ENCODE measurements at regions not wholly inside any gene's neighbourhood (a gene's known extent, or its start where the extent isn't known, plus 50 kb on each side); places are given as distances from the start of the nearest gene placed in this dataset.

DNA sequence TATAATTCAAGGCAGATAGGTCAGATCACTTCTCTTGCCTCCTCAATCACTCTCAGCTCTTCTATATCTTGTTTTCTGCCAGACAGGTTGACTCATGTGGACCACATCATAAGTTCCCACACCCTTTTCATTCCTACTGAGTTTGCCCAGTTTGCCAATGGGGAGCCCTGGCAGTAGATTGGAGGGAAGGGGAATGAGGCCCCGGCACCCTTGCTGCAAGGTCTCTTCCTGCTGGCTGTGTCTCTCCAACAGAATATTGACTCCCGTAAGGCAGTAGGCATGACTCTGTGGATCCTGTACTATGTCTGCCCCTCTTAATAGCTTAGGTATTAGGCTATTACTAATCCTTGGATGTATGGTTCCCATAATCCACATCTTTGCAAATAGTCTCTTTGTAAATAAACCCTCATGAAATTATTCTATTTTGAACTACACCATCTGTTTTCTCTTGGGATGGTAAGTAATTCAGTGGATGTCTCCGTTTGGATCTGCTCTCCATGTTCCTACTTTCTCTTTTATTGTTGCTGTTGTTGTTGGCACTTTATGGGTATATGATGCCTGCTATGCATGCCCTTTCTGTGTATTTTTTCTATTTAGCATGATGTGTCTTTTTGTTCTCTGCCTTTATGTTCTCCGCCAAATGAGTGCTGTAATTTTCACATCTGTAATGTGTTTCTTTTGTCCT, 65.5 kb upstream of the DCBLD2 start:
- no peaks in the 10 kb centered on the region for H3K36me3 Mint-ChIP-seq (ENCODE audit: insufficient read depth)
- H3K27ac Mint-ChIP-seq, result no peak overlapping the region
- no peaks in the 10 kb centered on the region for H3K4me1 Mint-ChIP-seq (ENCODE audit: low read depth)
- H3K4me3 Mint-ChIP-seq (ENCODE audit: low read depth), result no peak overlapping the region
- H3K9me3 Mint-ChIP-seq (ENCODE audit: low read depth), result no peaks in the 10 kb centered on the region
- no peak for DNase-seq (ENCODE audit: low spot score, unreplicated experiment)
- TF ChIP-seq, protein P1, sequence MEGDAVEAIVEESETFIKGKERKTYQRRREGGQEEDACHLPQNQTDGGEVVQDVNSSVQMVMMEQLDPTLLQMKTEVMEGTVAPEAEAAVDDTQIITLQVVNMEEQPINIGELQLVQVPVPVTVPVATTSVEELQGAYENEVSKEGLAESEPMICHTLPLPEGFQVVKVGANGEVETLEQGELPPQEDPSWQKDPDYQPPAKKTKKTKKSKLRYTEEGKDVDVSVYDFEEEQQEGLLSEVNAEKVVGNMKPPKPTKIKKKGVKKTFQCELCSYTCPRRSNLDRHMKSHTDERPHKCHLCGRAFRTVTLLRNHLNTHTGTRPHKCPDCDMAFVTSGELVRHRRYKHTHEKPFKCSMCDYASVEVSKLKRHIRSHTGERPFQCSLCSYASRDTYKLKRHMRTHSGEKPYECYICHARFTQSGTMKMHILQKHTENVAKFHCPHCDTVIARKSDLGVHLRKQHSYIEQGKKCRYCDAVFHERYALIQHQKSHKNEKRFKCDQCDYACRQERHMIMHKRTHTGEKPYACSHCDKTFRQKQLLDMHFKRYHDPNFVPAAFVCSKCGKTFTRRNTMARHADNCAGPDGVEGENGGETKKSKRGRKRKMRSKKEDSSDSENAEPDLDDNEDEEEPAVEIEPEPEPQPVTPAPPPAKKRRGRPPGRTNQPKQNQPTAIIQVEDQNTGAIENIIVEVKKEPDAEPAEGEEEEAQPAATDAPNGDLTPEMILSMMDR (IDR thresholded peaks at IDR 0.05; ENCODE audit: unreplicated experiment), result no peak
- H3K27me3 Mint-ChIP-seq, result no peaks in the 10 kb centered on the region

- Mint-ChIP-seq H3K4me3 (ENCODE audit: low read depth) (no peak overlapping the region), H3K36me3 (ENCODE audit: insufficient read depth) (no peaks in the 10 kb centered on the region), H3K4me1 (ENCODE audit: low read depth) (no peaks in the 10 kb centered on the region), H3K27me3 (no peaks in the 10 kb centered on the region), H3K27ac (no peak overlapping the region), H3K9me3 (ENCODE audit: low read depth) (no peaks in the 10 kb centered on the region)
- TF ChIP-seq, protein P1 (IDR thresholded peaks at IDR 0.05; ENCODE audit: unreplicated experiment), result no peak
- DNase-seq (ENCODE audit: low spot score, unreplicated experiment), result no peak
Observed at GRCh38 chr3:98966434-98966833, 64.9 kb upstream of the DCBLD2 start.

DNA sequence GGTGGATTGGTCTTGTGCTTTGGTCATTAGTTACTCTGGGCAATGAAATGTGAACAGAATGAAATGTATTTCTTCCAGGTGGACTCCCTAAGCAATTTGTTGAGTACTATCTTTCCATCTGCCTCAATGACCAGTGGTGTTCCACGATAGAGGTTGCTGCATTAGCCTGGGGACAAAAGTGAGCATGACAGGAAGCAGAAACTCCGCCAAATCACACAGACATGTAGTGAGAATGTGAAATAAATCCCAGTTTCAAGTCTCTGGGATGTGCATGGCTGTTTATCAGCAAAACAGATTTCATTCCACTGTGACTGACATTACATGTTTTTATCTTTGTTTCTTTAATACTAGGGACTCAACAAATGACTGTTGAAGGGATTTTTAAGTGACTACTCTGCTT, 63.3 kb upstream of the DCBLD2 start:
- Mint-ChIP-seq H3K36me3 (ENCODE audit: insufficient read depth) (no peaks in the 10 kb centered on the region), H3K4me1 (ENCODE audit: low read depth) (no peaks in the 10 kb centered on the region), H3K4me3 (ENCODE audit: low read depth) (no peak overlapping the region), H3K27ac (no peak overlapping the region), H3K27me3 (no peaks in the 10 kb centered on the region), H3K9me3 (ENCODE audit: low read depth) (no peaks in the 10 kb centered on the region)
- TF ChIP-seq, protein P1 (IDR thresholded peaks at IDR 0.05; ENCODE audit: unreplicated experiment), result no peak
- no peak for DNase-seq (ENCODE audit: low spot score, unreplicated experiment)

GRCh38 chr3:98963546-98963945, 62.1 kb upstream of the DCBLD2 start:
- H3K9me3 Mint-ChIP-seq (ENCODE audit: low read depth), result no peaks in the 10 kb centered on the region
- TF ChIP-seq, protein P1 (IDR thresholded peaks at IDR 0.05; ENCODE audit: unreplicated experiment), result no peak
- DNase-seq (ENCODE audit: low spot score, unreplicated experiment), result no peak
- H3K4me1 Mint-ChIP-seq (ENCODE audit: low read depth), result no peaks in the 10 kb centered on the region
- H3K36me3 Mint-ChIP-seq (ENCODE audit: insufficient read depth), result no peaks in the 10 kb centered on the region
- no peak overlapping the region for H3K27ac Mint-ChIP-seq
- no peak overlapping the region for H3K4me3 Mint-ChIP-seq (ENCODE audit: low read depth)
- no peaks in the 10 kb centered on the region for H3K27me3 Mint-ChIP-seq

DNA sequence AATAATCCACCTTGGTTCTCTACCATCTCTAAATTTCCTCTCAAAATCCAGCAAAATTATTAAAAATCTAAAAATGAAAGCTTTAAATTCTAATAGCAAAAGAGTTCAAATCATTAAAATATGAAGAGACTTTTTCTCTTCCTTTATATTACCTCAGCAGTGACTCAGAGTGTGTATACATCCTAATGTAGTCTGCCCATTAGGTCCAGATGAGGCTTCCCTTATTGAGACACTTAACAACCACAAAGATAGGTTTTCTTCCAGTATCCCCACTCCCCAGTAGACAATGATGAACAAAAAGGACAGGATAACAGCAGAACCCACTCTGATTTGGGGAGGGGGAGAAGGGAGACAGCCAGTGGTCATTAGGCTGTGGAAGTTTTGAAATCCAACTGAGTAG, 61.5 kb upstream of the DCBLD2 start:
- Mint-ChIP-seq H3K4me1 (ENCODE audit: low read depth) (no peaks in the 10 kb centered on the region), H3K27ac (no peak overlapping the region), H3K27me3 (no peaks in the 10 kb centered on the region), H3K36me3 (ENCODE audit: insufficient read depth) (no peaks in the 10 kb centered on the region), H3K4me3 (ENCODE audit: low read depth) (no peak overlapping the region), H3K9me3 (ENCODE audit: low read depth) (no peaks in the 10 kb centered on the region)
- DNase-seq (ENCODE audit: low spot score, unreplicated experiment), result no peak
- TF ChIP-seq, protein P1 (IDR thresholded peaks at IDR 0.05; ENCODE audit: unreplicated experiment), result no peak

Measured in progenitor cell of endocrine pancreas (in vitro differentiated cells).